GM18870 (cell line): ENCODE measurements at regions not wholly inside any gene's neighbourhood (a gene's known extent, or its start where the extent isn't known, plus 50 kb on each side); places are given as distances from the start of the nearest gene placed in this dataset.
"Not testable (repeated sequence)": the region's sequence is repeated elsewhere in the genome, so short reads cannot be mapped to it uniquely, and the experiment has no call there.

Experiments
- ATAC-seq: cut with Tn5 transposase; IDR thresholded peaks from one replicate; pipeline ENCODE4 v1.9.1; 2021; ENCODE audit warnings: moderate library complexity; ENCODE audit not compliant: unreplicated experiment

DNA sequence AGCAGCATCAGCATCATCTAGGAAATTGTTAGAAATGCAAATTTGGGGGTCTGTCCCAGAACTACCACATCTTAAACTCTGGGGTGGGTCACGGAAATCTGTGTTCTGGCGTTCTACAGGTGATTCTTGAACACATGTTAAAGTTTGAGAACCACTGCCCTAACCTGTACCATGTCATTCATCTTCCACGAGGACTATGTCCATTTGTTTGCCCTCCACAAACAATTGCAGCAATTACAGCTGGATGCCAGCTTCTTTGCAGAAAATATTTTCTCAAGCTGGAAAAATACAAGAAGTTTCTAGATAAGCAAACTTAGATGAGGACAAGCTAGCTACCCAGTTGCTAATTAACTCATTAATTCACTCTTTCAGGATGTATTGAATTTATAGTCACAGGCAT lies 54.1 kb downstream of the MAFB start:
- ATAC-seq: no peak

- ATAC-seq: no peak
Observed at GRCh38 chr20:40633123-40633850, 55.7 kb downstream of the MAFB start.

GRCh38 chr20:40632346-40632976 lies 56.6 kb downstream of the MAFB start:
- no peak for ATAC-seq

GRCh38 chr20:40631119-40631631 lies 57.9 kb downstream of the MAFB start:
- ATAC-seq: no peak

- ATAC-seq: no peak
Observed at GRCh38 chr20:40630713-40631112, 58.3 kb downstream of the MAFB start.

GRCh38 chr20:40630099-40630498 lies 58.9 kb downstream of the MAFB start:
- ATAC-seq: no peak

GRCh38 chr20:40628877-40629276 lies 60.2 kb downstream of the MAFB start:
- no peak for ATAC-seq

- ATAC-seq: not testable (repeated sequence)
Observed at GRCh38 chr20:40619053-40619452, 70.0 kb downstream of the MAFB start.

DNA sequence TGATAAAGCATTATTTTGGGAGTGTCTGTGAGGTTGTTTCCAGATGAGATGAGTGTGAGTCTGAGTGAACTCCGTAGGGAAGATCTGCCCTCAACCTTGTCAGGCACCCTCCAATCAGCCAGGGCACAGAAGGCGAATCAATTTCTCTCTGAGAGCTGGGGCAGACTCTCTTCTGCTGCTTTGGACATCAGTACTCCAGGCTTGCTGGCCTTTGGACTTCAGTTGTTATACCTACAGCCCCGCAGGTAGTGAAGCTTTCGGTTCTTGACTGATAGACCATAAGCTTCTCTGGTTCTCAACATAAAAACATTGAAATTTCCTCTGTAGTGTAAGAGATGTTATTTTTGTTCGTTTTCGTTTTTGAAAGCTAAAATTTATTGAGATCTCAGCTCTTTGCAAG lies 71.4 kb downstream of the MAFB start:
- no peak for ATAC-seq

- ATAC-seq: no peak
Observed at GRCh38 chr20:40612837-40613236, 76.2 kb downstream of the MAFB start.

GRCh38 chr20:40612247-40612646 lies 76.8 kb downstream of the MAFB start:
- ATAC-seq: no peak

DNA sequence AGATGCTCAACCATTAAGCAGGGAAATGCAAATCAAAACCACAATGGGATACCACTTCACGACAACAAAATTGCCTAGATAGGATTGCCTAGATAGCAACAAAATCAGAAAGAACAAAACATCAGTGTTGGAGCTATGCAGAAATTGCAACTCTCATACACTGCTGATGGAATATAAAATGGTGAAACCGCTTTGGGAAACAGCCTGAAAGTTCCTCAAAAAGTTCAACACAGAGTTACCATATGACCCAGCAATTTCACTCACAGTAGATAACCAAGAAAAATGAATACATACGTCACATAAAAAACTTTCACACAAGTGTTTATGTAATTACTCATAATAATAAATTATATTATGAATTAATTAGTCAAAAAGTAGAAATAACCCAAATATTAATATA lies 78.3 kb downstream of the MAFB start:
- ATAC-seq: no peak

GRCh38 chr20:40607927-40608326 lies 81.1 kb downstream of the MAFB start:
- no peak for ATAC-seq

DNA sequence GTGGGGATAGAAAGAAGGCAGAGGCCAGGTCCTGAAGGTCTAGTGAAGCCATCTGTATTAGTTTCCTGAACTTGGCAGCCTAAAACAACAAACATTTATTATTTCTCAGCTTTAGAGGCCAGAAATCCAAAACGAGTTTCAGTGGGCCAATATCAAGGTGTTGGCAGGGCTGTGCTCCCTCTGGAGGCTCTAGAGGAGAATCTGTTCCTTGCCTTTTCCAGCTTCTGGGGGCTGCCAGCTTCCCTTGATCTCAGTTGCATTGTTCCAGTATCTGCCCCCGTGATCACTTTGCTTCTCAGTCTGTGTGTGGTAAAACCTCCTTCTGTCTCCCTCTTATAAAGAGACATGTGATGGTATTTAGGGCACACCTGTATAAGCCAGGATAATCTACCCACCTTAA lies 82.4 kb downstream of the MAFB start:
- ATAC-seq: no peak

GRCh38 chr20:40606237-40606636 lies 82.8 kb downstream of the MAFB start:
- no peak for ATAC-seq

GRCh38 chr20:40604416-40604815 lies 84.6 kb downstream of the MAFB start:
- ATAC-seq: no peak

DNA sequence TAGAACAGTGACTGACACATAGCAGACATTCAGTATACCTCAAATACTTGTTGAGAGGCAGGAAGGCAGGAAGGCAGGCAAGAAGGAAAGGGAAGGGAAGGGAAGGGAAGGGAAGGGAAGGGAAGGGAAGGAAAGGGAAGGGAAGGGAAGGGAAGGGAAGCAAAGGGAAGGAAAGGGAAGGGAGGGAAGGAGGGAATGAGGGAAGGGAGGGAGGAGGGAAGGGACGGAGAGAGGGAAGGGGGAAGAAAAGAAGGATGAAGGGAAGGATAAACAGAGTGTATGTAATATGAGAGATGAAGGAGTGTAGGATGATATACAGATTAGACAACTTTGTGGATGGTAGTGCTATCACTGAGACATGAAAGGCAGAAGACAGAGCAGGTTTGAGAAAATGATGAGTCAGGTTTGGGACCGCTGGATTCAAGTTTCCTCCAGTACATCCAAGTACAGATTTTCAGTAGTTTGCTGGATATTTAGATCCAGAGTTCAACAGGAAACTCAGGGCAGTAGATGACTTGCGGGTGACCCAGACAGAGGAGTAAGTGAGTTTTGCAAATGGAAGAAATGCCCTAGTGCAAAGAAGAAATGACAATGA lies 85.9 kb downstream of the MAFB start:
- ATAC-seq: no peak

DNA sequence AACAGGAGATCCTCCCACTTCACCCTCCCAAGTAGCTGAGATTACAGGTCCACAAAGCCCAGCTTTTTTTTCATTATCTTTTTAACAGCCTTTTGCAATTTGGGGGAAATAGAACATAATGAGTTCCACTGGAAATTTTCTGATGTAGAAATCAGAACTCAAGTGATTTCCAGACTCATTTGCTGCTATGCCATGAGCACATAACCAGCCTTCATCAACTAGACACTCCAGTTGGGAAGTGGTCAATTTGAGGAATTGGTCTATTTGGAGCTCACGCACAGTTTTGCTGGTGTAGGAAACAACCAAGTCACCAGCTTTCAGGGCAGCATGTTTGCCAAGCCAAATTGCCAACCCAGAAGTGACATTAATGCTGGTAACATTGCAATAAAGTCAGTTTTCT lies 86.7 kb downstream of the MAFB start:
- no peak for ATAC-seq

- ATAC-seq: no peak
Observed at GRCh38 chr20:40600441-40601219, 88.4 kb downstream of the MAFB start.

DNA sequence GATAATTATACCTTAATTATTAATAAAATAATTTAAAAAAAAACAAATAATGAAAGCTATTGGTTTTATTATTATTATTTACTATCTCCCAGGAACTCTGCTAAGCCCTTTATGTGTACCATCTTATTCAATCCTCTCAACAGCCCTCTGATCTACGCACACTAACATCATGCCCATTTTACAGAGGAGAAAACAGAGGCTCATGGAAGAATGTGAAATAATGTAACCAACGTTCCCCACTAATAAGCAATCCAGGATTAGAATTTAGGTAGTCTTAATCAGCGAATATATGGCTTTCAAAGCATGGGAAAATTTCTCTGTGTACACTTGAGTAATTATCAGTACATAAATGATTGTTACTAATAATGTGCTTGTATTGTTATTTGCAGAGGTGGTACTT lies 89.0 kb downstream of the MAFB start:
- ATAC-seq: no peak

GRCh38 chr20:40592941-40593340 lies 96.1 kb downstream of the MAFB start:
- ATAC-seq: no peak
